Osteocyte (in vitro differentiated cells): ENCODE measurements at regions not wholly inside any gene's neighbourhood (a gene's known extent, or its start where the extent isn't known, plus 50 kb on each side); places are given as distances from the start of the nearest gene placed in this dataset.

Experiments used
- DNase-seq: peaks from one replicate; pipeline ENCODE4 v3.0.0; 2021; ENCODE audit warnings: mixed read lengths; ENCODE audit not compliant: unreplicated experiment; ENCODE audit errors: extremely low spot score
- H3K27ac Mint-ChIP-seq: one replicate; pipeline ENCODE4 v1.8.0; 2021; ENCODE audit warnings: mild to moderate bottlenecking, mixed read lengths; ENCODE audit not compliant: unreplicated experiment
- H3K27me3 Mint-ChIP-seq: one replicate; pipeline ENCODE4 v1.8.0; 2021; ENCODE audit warnings: mixed read lengths; ENCODE audit not compliant: unreplicated experiment
- H3K36me3 Mint-ChIP-seq: one replicate; pipeline ENCODE4 v1.8.0; 2021; ENCODE audit warnings: mixed read lengths; ENCODE audit not compliant: unreplicated experiment
- H3K4me1 Mint-ChIP-seq: one replicate; pipeline ENCODE4 v1.8.0; 2021; ENCODE audit warnings: mixed read lengths; ENCODE audit not compliant: unreplicated experiment
- H3K4me3 Mint-ChIP-seq: one replicate; pipeline ENCODE4 v1.8.0; 2021; ENCODE audit warnings: mild to moderate bottlenecking, moderate library complexity, mixed read lengths; ENCODE audit not compliant: unreplicated experiment
- H3K9me3 Mint-ChIP-seq: one replicate; pipeline ENCODE4 v1.8.0; 2021; ENCODE audit warnings: mixed read lengths; ENCODE audit not compliant: unreplicated experiment
- CTCF ChIP-seq: fragments of 200-600 bp; sonication (generic); IDR thresholded peaks from 2 replicates; pipeline ENCODE4 v1.5.0; 2021; ENCODE audit warnings: antibody characterized with exemption, mild to moderate bottlenecking, moderate library complexity

- peaks cover 3% of the 10 kb centered on the region for H3K27me3 Mint-ChIP-seq
- no peak for TF ChIP-seq CTCF
- H3K4me1 Mint-ChIP-seq: no peaks in the 10 kb centered on the region
- no peak for DNase-seq
- H3K27ac Mint-ChIP-seq: no peak overlapping the region
- H3K4me3 Mint-ChIP-seq: no peak overlapping the region
- no peaks in the 10 kb centered on the region for H3K9me3 Mint-ChIP-seq
- H3K36me3 Mint-ChIP-seq: no peaks in the 10 kb centered on the region
These were observed 718.6 kb downstream of the DACH1 start for GRCh38 chr13:71148396-71148795.

- DNase-seq: no peak
- peaks cover 11% of the 10 kb centered on the region for H3K27me3 Mint-ChIP-seq
- H3K4me3 Mint-ChIP-seq: no peak overlapping the region
- no peaks in the 10 kb centered on the region for H3K9me3 Mint-ChIP-seq
- H3K27ac Mint-ChIP-seq: no peak overlapping the region
- H3K36me3 Mint-ChIP-seq: no peaks in the 10 kb centered on the region
- H3K4me1 Mint-ChIP-seq: no peaks in the 10 kb centered on the region
- TF ChIP-seq CTCF: no peak
These were observed 722.1 kb downstream of the DACH1 start for GRCh38 chr13:71144883-71145282.

- H3K27me3 Mint-ChIP-seq: peaks cover 15% of the 10 kb centered on the region
- no peaks in the 10 kb centered on the region for H3K9me3 Mint-ChIP-seq
- H3K4me3 Mint-ChIP-seq: no peak overlapping the region
- no peak for DNase-seq
- H3K36me3 Mint-ChIP-seq: no peaks in the 10 kb centered on the region
- no peak overlapping the region for H3K27ac Mint-ChIP-seq
- H3K4me1 Mint-ChIP-seq: no peaks in the 10 kb centered on the region
- no peak for TF ChIP-seq CTCF
These were observed 729.9 kb downstream of the DACH1 start for GRCh38 chr13:71137101-71137500.

DNA sequence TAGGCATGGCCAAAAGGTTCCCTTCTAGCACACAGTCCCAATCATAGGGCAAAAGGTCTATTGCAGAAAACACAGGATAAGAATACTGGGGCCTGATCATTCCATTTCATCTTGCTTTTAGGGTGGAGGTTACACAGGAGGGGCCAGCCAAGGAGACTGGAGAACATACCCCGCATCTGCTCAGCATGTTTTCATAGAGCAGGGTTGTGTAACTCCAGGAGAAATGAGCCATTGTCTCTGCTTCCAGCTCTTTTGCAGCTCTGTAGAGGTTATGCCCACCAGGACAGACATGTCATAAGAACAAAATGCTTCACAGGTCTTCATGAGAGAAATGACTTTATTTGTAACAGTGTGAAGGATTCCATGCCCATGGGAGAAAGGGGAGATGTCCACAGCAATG, 742.8 kb downstream of the DACH1 start:
- DNase-seq: no peak
- Mint-ChIP-seq H3K4me1 (no peaks in the 10 kb centered on the region), H3K27ac (no peak overlapping the region), H3K36me3 (no peaks in the 10 kb centered on the region), H3K9me3 (no peaks in the 10 kb centered on the region), H3K27me3 (peaks cover 5% of the 10 kb centered on the region), H3K4me3 (no peak overlapping the region)
- TF ChIP-seq CTCF: no peak

GRCh38 chr13:71118779-71119364, 748.1 kb downstream of the DACH1 start:
- peaks cover 6% of the 10 kb centered on the region for H3K27me3 Mint-ChIP-seq
- no peaks in the 10 kb centered on the region for H3K36me3 Mint-ChIP-seq
- H3K4me1 Mint-ChIP-seq: no peaks in the 10 kb centered on the region
- H3K27ac Mint-ChIP-seq: no peak overlapping the region
- H3K9me3 Mint-ChIP-seq: no peaks in the 10 kb centered on the region
- TF ChIP-seq CTCF: no peak
- no peak for DNase-seq
- H3K4me3 Mint-ChIP-seq: no peak overlapping the region
